ENCODE measurements at regions not wholly inside any gene's neighbourhood (a gene's known extent, or its start where the extent isn't known, plus 50 kb on each side); places are given as distances from the start of the nearest gene placed in this dataset.

DNA sequence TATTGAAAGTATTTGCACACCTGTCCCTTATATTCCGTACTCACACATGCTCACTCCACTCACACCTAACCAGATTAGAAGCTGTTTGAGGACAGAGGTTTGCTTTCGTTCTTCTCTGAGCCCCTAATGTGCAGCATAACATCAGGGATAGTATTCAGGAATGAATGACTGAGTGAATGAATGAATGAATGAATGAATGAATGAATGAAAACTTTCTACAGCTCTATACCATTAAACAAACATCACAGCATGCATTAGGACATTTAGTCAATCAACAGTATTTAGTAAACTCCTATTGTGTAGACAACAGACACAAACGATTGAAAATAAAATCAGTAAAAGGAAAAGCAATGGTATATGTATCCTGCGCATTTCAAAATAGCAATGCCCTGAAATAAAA lies 212.7 kb downstream of the SHQ1 start:
- TF ChIP-seq POLR2A (IDR thresholded peaks at IDR 0.05), result no peak
- TF ChIP-seq, protein P1, sequence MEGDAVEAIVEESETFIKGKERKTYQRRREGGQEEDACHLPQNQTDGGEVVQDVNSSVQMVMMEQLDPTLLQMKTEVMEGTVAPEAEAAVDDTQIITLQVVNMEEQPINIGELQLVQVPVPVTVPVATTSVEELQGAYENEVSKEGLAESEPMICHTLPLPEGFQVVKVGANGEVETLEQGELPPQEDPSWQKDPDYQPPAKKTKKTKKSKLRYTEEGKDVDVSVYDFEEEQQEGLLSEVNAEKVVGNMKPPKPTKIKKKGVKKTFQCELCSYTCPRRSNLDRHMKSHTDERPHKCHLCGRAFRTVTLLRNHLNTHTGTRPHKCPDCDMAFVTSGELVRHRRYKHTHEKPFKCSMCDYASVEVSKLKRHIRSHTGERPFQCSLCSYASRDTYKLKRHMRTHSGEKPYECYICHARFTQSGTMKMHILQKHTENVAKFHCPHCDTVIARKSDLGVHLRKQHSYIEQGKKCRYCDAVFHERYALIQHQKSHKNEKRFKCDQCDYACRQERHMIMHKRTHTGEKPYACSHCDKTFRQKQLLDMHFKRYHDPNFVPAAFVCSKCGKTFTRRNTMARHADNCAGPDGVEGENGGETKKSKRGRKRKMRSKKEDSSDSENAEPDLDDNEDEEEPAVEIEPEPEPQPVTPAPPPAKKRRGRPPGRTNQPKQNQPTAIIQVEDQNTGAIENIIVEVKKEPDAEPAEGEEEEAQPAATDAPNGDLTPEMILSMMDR (IDR thresholded peaks at IDR 0.05 in 4 of 5, conservative IDR thresholded peaks at IDR 0.05 in 1 of 5), result no peak

All from gastrocnemius medialis (tissue), 4 donors.